ENCODE measurements at regions not wholly inside any gene's neighbourhood (a gene's known extent, or its start where the extent isn't known, plus 50 kb on each side); places are given as distances from the start of the nearest gene placed in this dataset.
"Not testable (repeated sequence)": the region's sequence is repeated elsewhere in the genome, so short reads cannot be mapped to it uniquely, and the experiment has no call there.

- no peak for DNase-seq (ENCODE audit: low read depth)
These were observed 1622.1 kb downstream of the STIM2 start for GRCh38 chr4:28482580-28483270.

DNA sequence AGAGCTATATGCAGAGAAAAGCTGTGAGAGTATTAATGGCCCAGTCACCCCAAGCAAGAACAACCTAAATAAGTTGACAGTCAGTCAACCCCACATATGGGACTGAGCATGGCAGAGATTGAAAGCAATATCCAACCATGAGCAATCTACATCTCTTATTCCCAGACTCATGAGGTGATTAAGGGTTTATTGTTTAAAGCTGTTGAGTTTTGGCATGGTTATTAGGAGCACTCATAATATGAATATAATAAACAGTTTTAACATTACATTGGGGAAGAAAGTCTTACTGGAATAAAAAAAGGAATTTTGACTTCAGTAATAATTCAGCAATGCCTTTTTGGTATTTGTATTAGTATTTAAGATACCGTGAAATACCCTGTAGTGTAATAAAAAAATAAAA lies 1627.4 kb downstream of the STIM2 start:
- no peak for DNase-seq (ENCODE audit: low read depth)

DNA sequence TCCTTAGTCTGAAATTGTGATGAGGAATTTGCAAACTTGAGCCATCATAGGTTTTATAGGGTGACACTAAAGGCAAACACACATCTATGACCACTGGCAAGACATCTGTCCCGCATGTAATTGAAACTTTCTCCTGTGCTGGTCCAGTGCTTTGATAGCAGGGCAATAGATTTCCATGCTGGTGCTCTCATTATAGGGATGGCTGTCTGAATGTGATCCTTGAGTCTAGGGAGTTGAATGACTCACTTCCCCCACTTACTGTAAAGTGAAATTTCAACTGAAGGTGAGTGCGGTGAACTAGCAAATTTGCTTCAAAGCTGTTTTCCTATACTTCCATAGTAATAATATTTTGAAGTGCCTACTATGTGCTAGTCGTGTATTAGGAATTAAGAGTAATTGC lies 1630.0 kb downstream of the STIM2 start:
- no peak for DNase-seq (ENCODE audit: low read depth)

DNA sequence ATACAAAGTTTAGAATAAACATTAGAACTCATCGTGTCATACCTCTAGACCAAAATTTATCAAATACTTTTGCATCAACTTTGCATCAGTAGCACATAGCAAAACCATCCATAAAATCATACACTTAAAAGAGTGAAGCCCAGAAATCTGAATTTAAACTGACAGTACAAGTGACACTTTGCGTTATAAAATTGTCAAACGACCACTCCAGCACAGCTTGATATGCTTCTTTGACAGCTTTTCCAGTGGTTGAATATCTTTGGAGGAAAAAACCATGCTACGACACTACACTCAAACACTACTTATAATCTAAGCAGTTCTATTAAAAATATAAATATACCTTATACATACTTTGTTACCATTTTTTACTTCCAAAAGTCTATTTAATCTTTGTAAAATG lies 1644.4 kb downstream of the STIM2 start:
- DNase-seq (ENCODE audit: low read depth) = no peak

DNA sequence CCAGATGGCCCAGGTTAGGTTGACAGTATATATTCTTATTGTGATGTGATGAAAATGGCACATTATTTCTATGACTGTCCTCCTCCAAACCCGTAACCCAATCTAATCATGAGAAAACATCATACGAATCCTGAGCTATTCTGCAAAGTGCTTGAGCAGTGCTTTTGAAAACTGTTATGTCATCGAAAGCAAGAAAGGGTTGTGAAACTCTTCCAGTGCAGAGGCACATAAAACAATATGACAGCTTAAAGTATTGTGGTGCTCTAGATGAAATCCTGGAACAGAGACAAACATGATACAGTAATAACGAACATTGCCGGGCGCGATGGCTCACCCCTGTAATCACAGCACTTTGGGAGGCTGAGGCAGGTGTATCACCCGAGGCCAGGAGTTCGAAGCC lies 1648.0 kb downstream of the STIM2 start:
- DNase-seq (ENCODE audit: low read depth) = no peak

GRCh38 chr4:28514766-28515165 lies 1654.1 kb downstream of the STIM2 start:
- not testable (repeated sequence) for DNase-seq (ENCODE audit: low read depth)

GRCh38 chr4:28518561-28519165 lies 1658.0 kb downstream of the STIM2 start:
- DNase-seq (ENCODE audit: low read depth) = no peak

DNA sequence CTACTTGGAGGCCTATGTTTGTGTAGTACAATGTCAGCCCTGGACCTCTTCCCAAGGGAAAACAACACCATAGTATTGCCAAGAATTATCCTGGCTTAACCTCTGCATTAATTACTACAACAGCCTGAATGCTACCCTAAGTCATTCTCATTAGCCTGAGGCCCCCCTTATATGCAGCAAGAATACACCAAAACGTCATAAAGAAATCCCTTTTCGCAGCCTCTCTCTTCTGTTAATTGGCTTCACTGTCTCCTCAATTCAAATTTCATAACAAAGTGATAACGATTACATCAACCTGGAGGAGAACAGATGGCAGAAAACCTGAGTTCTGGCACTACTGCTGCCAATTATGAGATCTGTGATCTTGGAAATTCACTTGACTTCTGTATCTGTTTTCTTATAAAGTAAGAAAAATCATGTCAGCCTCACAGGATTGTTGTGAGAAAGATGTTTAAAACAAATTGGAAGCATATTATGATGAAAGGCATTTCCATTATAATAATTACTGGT lies 1663.1 kb downstream of the STIM2 start:
- DNase-seq (ENCODE audit: low read depth) = no peak

DNA sequence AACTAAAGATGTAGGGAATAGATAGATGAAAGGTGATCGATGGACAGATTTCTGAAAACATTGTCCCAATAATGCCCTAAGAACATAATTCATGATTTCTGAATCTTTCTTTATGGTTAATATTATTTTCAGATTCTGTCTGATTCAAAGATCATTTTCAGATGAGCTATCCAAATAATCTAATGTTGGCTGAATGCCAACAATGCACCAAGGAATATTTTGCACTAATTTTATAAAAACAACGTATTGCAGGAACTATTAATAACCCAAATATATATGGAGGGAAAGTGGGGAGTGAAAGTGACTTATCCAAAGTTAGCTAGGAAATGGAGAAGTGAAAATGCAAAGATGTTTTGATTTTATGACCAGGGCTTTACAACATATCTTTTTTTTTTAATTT lies 1675.5 kb downstream of the STIM2 start:
- DNase-seq (ENCODE audit: low read depth) = no peak

DNA sequence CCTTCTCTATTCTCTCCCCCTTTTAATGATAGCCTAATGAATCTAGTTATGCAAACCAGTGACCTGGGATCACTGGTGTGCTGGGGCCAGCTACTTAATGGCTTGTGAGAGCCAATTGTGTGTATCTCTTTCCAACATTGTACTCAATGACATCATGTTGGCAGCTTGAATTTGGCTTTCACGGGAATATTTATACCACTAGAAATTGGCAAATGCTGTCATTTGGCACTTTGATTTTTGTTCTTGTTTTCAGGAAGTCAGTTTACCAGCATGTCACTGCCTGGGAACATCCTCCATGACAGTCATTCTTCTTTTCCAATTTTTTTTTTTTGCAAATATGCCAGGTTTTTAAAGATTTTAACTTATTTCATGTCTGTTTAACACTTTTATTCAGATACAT lies 1685.3 kb downstream of the STIM2 start:
- no peak for DNase-seq (ENCODE audit: low read depth)

DNA sequence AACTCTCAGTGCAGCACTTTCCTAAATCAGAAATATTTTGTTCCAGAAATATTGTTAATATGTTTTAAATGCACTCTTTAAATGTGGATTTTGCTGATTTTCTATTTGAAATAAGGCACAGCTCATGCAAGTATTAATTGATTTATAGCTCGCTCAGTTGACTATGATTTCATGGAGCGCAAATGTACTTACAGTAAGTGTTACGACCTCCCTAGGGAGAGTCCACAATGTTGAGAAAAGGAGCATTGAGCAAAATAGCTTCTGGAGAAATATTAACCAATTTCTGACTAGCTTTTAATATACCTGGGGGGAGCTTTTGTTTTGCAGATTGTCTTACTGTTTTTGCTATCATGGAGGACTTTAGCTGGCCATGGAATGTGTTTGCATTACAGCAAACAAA lies 1687.5 kb downstream of the STIM2 start:
- DNase-seq (ENCODE audit: low read depth) = no peak

GRCh38 chr4:28548594-28548993 lies 1688.0 kb downstream of the STIM2 start:
- DNase-seq (ENCODE audit: low read depth) = no peak

- DNase-seq (ENCODE audit: low read depth) = no peak
These were observed 1695.2 kb downstream of the STIM2 start for GRCh38 chr4:28555866-28556265.

DNA sequence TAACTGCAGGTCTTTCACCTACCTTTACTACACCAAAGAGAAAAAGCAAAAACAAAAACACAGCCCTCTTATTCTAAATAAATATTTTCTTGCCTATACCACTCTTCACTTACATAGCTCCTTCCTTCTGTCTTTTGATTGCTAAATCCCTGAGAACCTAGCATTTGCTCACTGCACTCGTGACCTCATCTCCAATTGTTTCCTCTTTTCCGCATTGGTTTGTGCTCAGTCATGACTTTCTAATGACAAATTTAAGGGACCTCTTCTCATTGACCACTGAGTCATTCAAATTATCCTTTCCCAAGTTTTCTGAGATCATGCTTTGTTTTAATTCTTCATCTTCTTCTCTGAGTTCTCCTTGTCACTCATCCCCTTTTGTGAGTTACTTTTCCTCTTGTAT lies 1697.1 kb downstream of the STIM2 start:
- no peak for DNase-seq (ENCODE audit: low read depth)

DNA sequence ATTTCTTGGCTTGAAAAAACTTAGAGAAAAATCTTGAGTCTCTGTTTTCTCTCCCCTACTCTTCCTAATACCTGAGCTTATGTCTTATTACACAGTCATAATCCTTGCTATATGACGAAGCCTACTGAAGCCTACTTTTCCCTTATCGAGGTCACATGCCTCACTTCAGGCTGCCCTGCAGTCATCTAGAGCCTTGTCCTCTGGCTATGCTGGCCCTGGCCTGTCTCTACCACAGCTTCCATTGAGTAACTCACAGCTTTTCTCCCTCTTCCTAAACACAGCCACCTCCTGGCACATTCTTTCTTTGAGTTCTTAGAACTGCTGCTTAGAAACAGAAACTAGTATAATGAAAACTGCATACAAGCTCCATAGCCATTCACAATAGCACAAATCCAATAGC lies 1698.3 kb downstream of the STIM2 start:
- DNase-seq (ENCODE audit: low read depth) = no peak

GRCh38 chr4:28562913-28563312 lies 1702.3 kb downstream of the STIM2 start:
- no peak for DNase-seq (ENCODE audit: low read depth)

DNA sequence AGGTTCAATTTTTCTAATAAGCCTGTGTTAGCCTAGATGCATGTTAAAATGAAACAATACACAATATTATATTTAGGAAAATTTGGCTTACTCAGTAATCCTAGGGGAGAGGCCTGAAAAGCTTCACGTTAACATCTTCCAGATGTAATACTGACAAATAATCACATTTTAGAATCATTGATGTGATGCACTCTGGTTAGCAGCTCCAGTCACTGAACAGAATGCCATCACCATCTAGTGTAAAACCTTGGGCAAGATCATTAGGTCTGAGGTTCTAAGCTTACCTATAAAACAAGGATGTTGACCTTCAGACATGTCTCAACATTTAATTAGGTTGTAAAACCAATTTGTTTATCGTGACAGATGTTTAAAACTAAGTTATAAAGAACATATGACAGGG lies 1704.8 kb downstream of the STIM2 start:
- no peak for DNase-seq (ENCODE audit: low read depth)

GRCh38 chr4:28600958-28601357 lies 1740.3 kb downstream of the STIM2 start:
- no peak for DNase-seq (ENCODE audit: low read depth)

GRCh38 chr4:28621591-28621990 lies 1761.0 kb downstream of the STIM2 start:
- DNase-seq (ENCODE audit: low read depth) = no peak

- no peak for DNase-seq (ENCODE audit: low read depth)
These were observed 1776.3 kb downstream of the STIM2 start for GRCh38 chr4:28636971-28637370.

DNA sequence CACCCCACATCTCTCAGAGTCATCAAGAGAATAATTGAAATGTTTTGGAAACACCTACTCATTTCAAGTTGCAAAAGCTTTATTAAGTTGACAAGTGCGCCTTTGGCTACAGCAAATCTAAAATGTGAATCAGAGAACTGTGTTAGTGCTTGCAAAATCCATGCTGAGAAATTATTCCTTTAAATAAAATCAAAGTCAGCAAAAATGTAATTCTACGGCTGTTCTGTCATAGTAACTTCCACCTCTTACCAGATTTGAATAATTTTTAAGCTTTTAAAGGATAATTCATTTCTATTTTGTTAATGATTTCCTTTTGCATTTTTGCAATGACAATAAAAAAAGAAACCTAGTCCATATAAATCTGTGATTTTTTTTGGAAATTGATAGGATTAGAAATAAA lies 1779.1 kb downstream of the STIM2 start:
- DNase-seq (ENCODE audit: low read depth) = no peak

GRCh38 chr4:28654618-28655017 lies 1794.0 kb downstream of the STIM2 start:
- no peak for DNase-seq (ENCODE audit: low read depth)

DNA sequence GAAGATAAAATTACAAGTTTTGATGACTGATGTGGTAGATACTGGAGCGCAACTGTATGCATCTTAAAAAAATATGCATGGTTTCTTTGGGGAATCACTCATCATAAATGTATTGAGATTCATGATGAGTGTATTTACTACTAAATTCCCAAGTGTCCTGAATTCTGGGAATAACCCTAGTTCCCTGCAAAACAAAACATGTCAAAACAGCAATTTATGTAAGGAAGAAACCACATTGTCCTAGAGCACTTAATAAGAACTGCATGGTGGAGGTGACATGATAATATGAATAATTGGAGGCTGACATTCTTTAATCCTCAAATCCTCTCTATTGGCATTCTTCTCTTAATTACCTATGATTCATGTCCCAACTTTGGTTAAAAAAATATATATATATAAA lies 1804.7 kb downstream of the STIM2 start:
- DNase-seq (ENCODE audit: low read depth) = no peak

DNA sequence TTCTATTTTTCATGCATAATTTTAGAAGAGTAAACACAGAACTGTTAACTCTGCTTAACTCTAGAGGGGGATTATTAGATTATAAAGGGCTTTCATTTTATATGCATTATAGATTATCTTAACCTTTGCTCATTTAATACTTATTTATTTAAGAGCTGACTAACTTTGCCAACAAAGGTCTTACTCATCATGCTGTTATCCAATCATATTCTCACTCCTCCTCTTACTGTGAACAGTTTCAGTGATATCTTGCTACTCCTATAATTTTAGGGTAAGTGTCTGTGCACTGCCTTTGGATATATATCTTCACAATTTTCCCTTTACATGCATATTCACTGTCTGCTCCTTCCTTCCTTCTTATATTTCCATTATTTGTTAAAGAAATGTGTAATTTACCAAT lies 1814.9 kb downstream of the STIM2 start:
- DNase-seq (ENCODE audit: low read depth) = no peak

Data from HS-27A (cell line).